ENCODE measurements at regions not wholly inside any gene's neighbourhood (a gene's known extent, or its start where the extent isn't known, plus 50 kb on each side); places are given as distances from the start of the nearest gene placed in this dataset.

GRCh38 chr2:81467096-81467495, 1162.5 kb upstream of the LRRTM1 start:
- Histone ChIP-seq H3K27ac (ENCODE audit: extremely low read depth, low read depth, low read length) (no peak overlapping the region), H3K36me3 (ENCODE audit: control insufficient read depth in 2 of 2, insufficient read depth in 1 of 2, low read length in 2 of 2) (no peaks in the 10 kb centered on the region), H3K4me3 (ENCODE audit: low read depth, low read length) (no peak overlapping the region), H3K9me3 (ENCODE audit: control insufficient read depth, insufficient read depth, low read depth, low read length) (no peaks in the 10 kb centered on the region), H3K4me1 (ENCODE audit: control insufficient read depth, insufficient read depth, low read length) (no peaks in the 10 kb centered on the region)
- ChIA-PET POLR2A (no interaction called here), CTCF (no interaction called here)
- TF ChIP-seq ZNF404 (tag by site-specific recombination; IDR thresholded peaks at IDR 0.05) (no peak), HOXC10 (CRISPR knock-in tag; IDR thresholded peaks at IDR 0.05) (no peak), ZNF792 (tag by site-specific recombination; IDR thresholded peaks at IDR 0.05) (no peak), ZNF202 (tag by site-specific recombination; IDR thresholded peaks at IDR 0.05; ENCODE audit: borderline replicate concordance) (no peak), ZNF624 (tag by site-specific recombination; IDR thresholded peaks at IDR 0.05) (no peak), ZNF416 (tag by site-specific recombination; IDR thresholded peaks at IDR 0.05) (no peak), EGR2 (tag by site-specific recombination; IDR thresholded peaks at IDR 0.05; ENCODE audit: low read depth) (no peak), ZNF37A (tag by site-specific recombination; IDR thresholded peaks at IDR 0.05) (no peak), ZNF24 (tag by site-specific recombination; IDR thresholded peaks at IDR 0.05) (no peak), ZNF664 (tag by site-specific recombination; IDR thresholded peaks at IDR 0.05) (no peak)

- ChIA-PET POLR2A (no interaction called here), CTCF (no interaction called here)
- Histone ChIP-seq H3K27ac (ENCODE audit: extremely low read depth, low read depth, low read length) (no peak overlapping the region), H3K4me3 (ENCODE audit: low read depth, low read length) (no peak overlapping the region), H3K4me1 (ENCODE audit: control insufficient read depth, insufficient read depth, low read length) (no peaks in the 10 kb centered on the region), H3K36me3 (ENCODE audit: control insufficient read depth in 2 of 2, insufficient read depth in 1 of 2, low read length in 2 of 2) (no peaks in the 10 kb centered on the region), H3K9me3 (ENCODE audit: control insufficient read depth, insufficient read depth, low read depth, low read length) (no peaks in the 10 kb centered on the region)
- TF ChIP-seq ZNF202 (tag by site-specific recombination; IDR thresholded peaks at IDR 0.05; ENCODE audit: borderline replicate concordance) (no peak), ZIC2 (tag by site-specific recombination; IDR thresholded peaks at IDR 0.05) (no peak), ZNF501 (tag by site-specific recombination; IDR thresholded peaks at IDR 0.05) (no peak), SP3 (tag by site-specific recombination; IDR thresholded peaks at IDR 0.05) (no peak), IKZF3 (tag by site-specific recombination; IDR thresholded peaks at IDR 0.05) (no peak), ZNF600 (tag by site-specific recombination; IDR thresholded peaks at IDR 0.05) (no peak), ZNF211 (tag by site-specific recombination; IDR thresholded peaks at IDR 0.05; ENCODE audit: low read depth) (no peak), YY1 (tag by site-specific recombination; IDR thresholded peaks at IDR 0.05) (no peak), ZNF175 (tag by site-specific recombination; IDR thresholded peaks at IDR 0.05) (no peak)
Measured at GRCh38 chr2:81462420-81462819, 1157.9 kb upstream of the LRRTM1 start.

GRCh38 chr2:81445176-81445575, 1140.6 kb upstream of the LRRTM1 start:
- Histone ChIP-seq H3K36me3 (ENCODE audit: control insufficient read depth in 2 of 2, insufficient read depth in 1 of 2, low read length in 2 of 2) (no peaks in the 10 kb centered on the region), H3K4me1 (ENCODE audit: control insufficient read depth, insufficient read depth, low read length) (no peaks in the 10 kb centered on the region), H3K4me3 (ENCODE audit: low read depth, low read length) (no peak overlapping the region), H3K9me3 (ENCODE audit: control insufficient read depth, insufficient read depth, low read depth, low read length) (no peaks in the 10 kb centered on the region), H3K27ac (ENCODE audit: extremely low read depth, low read depth, low read length) (no peak overlapping the region)
- POLR2A ChIA-PET = no interaction called here
- CTCF ChIA-PET = no interaction called here
- TF ChIP-seq ZNF26 (tag by site-specific recombination; IDR thresholded peaks at IDR 0.05) (no peak), ZNF404 (tag by site-specific recombination; IDR thresholded peaks at IDR 0.05) (no peak), ZNF518A (tag by site-specific recombination; conservative IDR thresholded peaks at IDR 0.05; ENCODE audit: low read depth) (no peak), ZNF114 (tag by site-specific recombination; IDR thresholded peaks at IDR 0.05) (no peak), ZNF768 (tag by site-specific recombination; IDR thresholded peaks at IDR 0.05) (no peak), ZNF843 (tag by site-specific recombination; IDR thresholded peaks at IDR 0.05) (no peak), KLF7 (tag by site-specific recombination; IDR thresholded peaks at IDR 0.05; ENCODE audit: borderline replicate concordance) (no peak), ZNF157 (tag by site-specific recombination; IDR thresholded peaks at IDR 0.05) (no peak), ZNF138 (tag by site-specific recombination; IDR thresholded peaks at IDR 0.05; ENCODE audit: borderline replicate concordance) (no peak), KLF16 (tag by site-specific recombination; IDR thresholded peaks at IDR 0.05) (no peak), ZFHX2 (tag by site-specific recombination; conservative IDR thresholded peaks at IDR 0.05) (no peak), ZNF624 (tag by site-specific recombination; IDR thresholded peaks at IDR 0.05) (no peak), ZNF580 (tag by site-specific recombination; IDR thresholded peaks at IDR 0.05) (no peak), ZBTB8A (tag by site-specific recombination; IDR thresholded peaks at IDR 0.05) (no peak)

Data from HEK293 (cell line).